ENCODE measurements at regions not wholly inside any gene's neighbourhood (a gene's known extent, or its start where the extent isn't known, plus 50 kb on each side); places are given as distances from the start of the nearest gene placed in this dataset.

DNA sequence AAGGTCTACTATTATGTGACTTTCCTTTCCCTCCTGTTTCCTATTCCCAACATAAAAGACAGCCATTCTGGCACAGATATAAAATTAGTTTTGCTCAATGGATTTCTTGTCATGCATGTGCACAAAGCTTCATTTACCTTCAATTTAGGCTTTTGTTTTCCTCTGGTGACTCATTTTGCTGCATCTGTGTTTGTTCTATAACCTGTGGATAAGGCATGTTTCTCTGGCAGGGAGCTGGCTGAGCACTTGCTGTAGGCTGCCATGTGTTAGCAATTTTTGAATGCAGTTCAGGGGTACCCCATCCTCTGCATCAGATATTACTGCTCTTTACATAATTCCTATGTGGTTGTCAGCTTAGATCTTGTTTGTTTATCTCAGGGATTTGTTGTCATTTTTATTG lies 202.8 kb upstream of the GRID2 start:
- Histone ChIP-seq H3K27me3 (ENCODE audit: control insufficient read depth in 3 of 3, insufficient read depth in 3 of 3, low read length in 2 of 3) (no peaks in the 10 kb centered on the region), H3K4me1 (ENCODE audit: control insufficient read depth in 5 of 5, insufficient read depth in 5 of 5, low read length in 5 of 5) (no peaks in the 10 kb centered on the region), H3K9me3 (ENCODE audit: control insufficient read depth in 4 of 4, insufficient read depth in 3 of 4, low read length in 3 of 4) (no peaks in the 10 kb centered on the region), H3K27ac (ENCODE audit: low read depth in 1 of 2, low read length in 1 of 2) (no peak overlapping the region), H3K4me3 (no peak overlapping the region), H3K9ac (ENCODE audit: insufficient read depth in 1 of 2, low read length in 2 of 2) (no peak overlapping the region), H3K36me3 (ENCODE audit: control insufficient read depth in 4 of 4, insufficient read depth in 4 of 4, low read length in 4 of 4) (no peaks in the 10 kb centered on the region)
- no peak for TF ChIP-seq CTCF (IDR thresholded peaks at IDR 0.05; ENCODE audit: control extremely low read depth, extremely low read depth)
- DNase-seq (no peak), ATAC-seq (ENCODE audit: insufficient read depth, low FRiP score) (no peak)

GRCh38 chr4:92101737-92102172 lies 202.0 kb upstream of the GRID2 start:
- no peak overlapping the region for H3K4me3 ChIP-seq
- no peak overlapping the region for H3K9ac ChIP-seq (ENCODE audit: insufficient read depth in 1 of 2, low read length in 2 of 2)
- H3K36me3 ChIP-seq (ENCODE audit: control insufficient read depth in 4 of 4, insufficient read depth in 4 of 4, low read length in 4 of 4) = no peaks in the 10 kb centered on the region
- H3K9me3 ChIP-seq (ENCODE audit: control insufficient read depth in 4 of 4, insufficient read depth in 3 of 4, low read length in 3 of 4) = no peaks in the 10 kb centered on the region
- no peak for TF ChIP-seq CTCF (IDR thresholded peaks at IDR 0.05; ENCODE audit: control extremely low read depth, extremely low read depth)
- no peak overlapping the region for H3K27ac ChIP-seq (ENCODE audit: low read depth in 1 of 2, low read length in 1 of 2)
- no peaks in the 10 kb centered on the region for H3K27me3 ChIP-seq (ENCODE audit: control insufficient read depth in 3 of 3, insufficient read depth in 3 of 3, low read length in 2 of 3)
- ATAC-seq (ENCODE audit: insufficient read depth, low FRiP score) (peak; percentile 74), DNase-seq (peak in 2 of 3 donors; percentile 6 to 32)
- H3K4me1 ChIP-seq (ENCODE audit: control insufficient read depth in 5 of 5, insufficient read depth in 5 of 5, low read length in 5 of 5) = no peaks in the 10 kb centered on the region

- WGBS, 2 donors = 68 to 71% methylated on average over 2 of the region's 2 CpGs
- H3K9ac ChIP-seq (ENCODE audit: insufficient read depth in 1 of 2, low read length in 2 of 2) = no peak overlapping the region
- no peaks in the 10 kb centered on the region for H3K9me3 ChIP-seq (ENCODE audit: control insufficient read depth in 4 of 4, insufficient read depth in 3 of 4, low read length in 3 of 4)
Measured at GRCh38 chr4:92104506-92104905, 199.3 kb upstream of the GRID2 start.

More at GRCh38 chr4:92104506-92104905, 199.3 kb upstream of the GRID2 start:
- Histone ChIP-seq H3K4me1 (ENCODE audit: control insufficient read depth in 5 of 5, insufficient read depth in 5 of 5, low read length in 5 of 5) (no peaks in the 10 kb centered on the region), H3K36me3 (ENCODE audit: control insufficient read depth in 4 of 4, insufficient read depth in 4 of 4, low read length in 4 of 4) (no peaks in the 10 kb centered on the region), H3K27me3 (ENCODE audit: control insufficient read depth in 3 of 3, insufficient read depth in 3 of 3, low read length in 2 of 3) (no peaks in the 10 kb centered on the region), H3K4me3 (no peak overlapping the region), H3K27ac (ENCODE audit: low read depth in 1 of 2, low read length in 1 of 2) (no peak overlapping the region)
- TF ChIP-seq CTCF (IDR thresholded peaks at IDR 0.05; ENCODE audit: control extremely low read depth, extremely low read depth) = no peak
- ATAC-seq (ENCODE audit: insufficient read depth, low FRiP score) (no peak), DNase-seq (peak in 1 of 3 donors; percentile 13)
